ENCODE measurements at regions not wholly inside any gene's neighbourhood (a gene's known extent, or its start where the extent isn't known, plus 50 kb on each side); places are given as distances from the start of the nearest gene placed in this dataset.
A peak's percentile ranks its signal among the peaks of the same experiment; 100 is the strongest.

GRCh38 chr9:14994738-14995137, 84.5 kb upstream of the FREM1 start:
- Histone ChIP-seq H3K4me2 (ENCODE audit: low read length) (no peak overlapping the region), H3K27ac (no peak overlapping the region), H3K36me3 (ENCODE audit: control insufficient read depth, insufficient read depth, low read length) (no peaks in the 10 kb centered on the region), H2AFZ (no peak overlapping the region), H3K27me3 (ENCODE audit: control insufficient read depth, insufficient read depth, low read length) (no peaks in the 10 kb centered on the region), H3K9me3 (ENCODE audit: control insufficient read depth, low read length) (no peaks in the 10 kb centered on the region), H3K79me2 (no peaks in the 10 kb centered on the region), H3K9ac (no peak overlapping the region), H3K4me3 (ENCODE audit: low read depth, low read length) (no peak overlapping the region), H3K4me1 (no peaks in the 10 kb centered on the region)
- TF ChIP-seq CTCF (IDR thresholded peaks at IDR 0.05) = no peak

- peak overlapping the region; percentile 76 for H3K4me2 ChIP-seq (ENCODE audit: low read length)
- no peak overlapping the region for H2AFZ ChIP-seq
- H3K36me3 ChIP-seq (ENCODE audit: control insufficient read depth, insufficient read depth, low read length) = no peaks in the 10 kb centered on the region
- peak overlapping the region; percentile 61 for H3K4me3 ChIP-seq (ENCODE audit: low read depth, low read length)
- no peaks in the 10 kb centered on the region for H3K27me3 ChIP-seq (ENCODE audit: control insufficient read depth, insufficient read depth, low read length)
- no peak for TF ChIP-seq CTCF (IDR thresholded peaks at IDR 0.05)
- H3K9me3 ChIP-seq (ENCODE audit: control insufficient read depth, low read length) = no peaks in the 10 kb centered on the region
- H3K9ac ChIP-seq = no peak overlapping the region
- no peaks in the 10 kb centered on the region for H3K4me1 ChIP-seq
- no peaks in the 10 kb centered on the region for H3K79me2 ChIP-seq
- no peak overlapping the region for H3K27ac ChIP-seq
Observed at GRCh38 chr9:14993901-14994554, 83.8 kb upstream of the FREM1 start.

GRCh38 chr9:14993061-14993800, 83.0 kb upstream of the FREM1 start:
- no peak for TF ChIP-seq CTCF (IDR thresholded peaks at IDR 0.05)
- Histone ChIP-seq H3K27me3 (ENCODE audit: control insufficient read depth, insufficient read depth, low read length) (no peaks in the 10 kb centered on the region), H3K36me3 (ENCODE audit: control insufficient read depth, insufficient read depth, low read length) (no peaks in the 10 kb centered on the region), H3K27ac (no peak overlapping the region), H3K9ac (no peak overlapping the region), H2AFZ (no peak overlapping the region), H3K4me3 (ENCODE audit: low read depth, low read length) (peak overlapping the region; percentile 61), H3K4me1 (no peaks in the 10 kb centered on the region), H3K4me2 (ENCODE audit: low read length) (peak overlapping the region; percentile 76), H3K79me2 (no peaks in the 10 kb centered on the region), H3K9me3 (ENCODE audit: control insufficient read depth, low read length) (no peaks in the 10 kb centered on the region)

- Histone ChIP-seq H3K36me3 (ENCODE audit: control insufficient read depth, insufficient read depth, low read length) (no peaks in the 10 kb centered on the region), H2AFZ (no peak overlapping the region), H3K9me3 (ENCODE audit: control insufficient read depth, low read length) (no peaks in the 10 kb centered on the region), H3K27me3 (ENCODE audit: control insufficient read depth, insufficient read depth, low read length) (no peaks in the 10 kb centered on the region), H3K27ac (no peak overlapping the region), H3K9ac (no peak overlapping the region), H3K4me2 (ENCODE audit: low read length) (no peak overlapping the region), H3K79me2 (no peaks in the 10 kb centered on the region), H3K4me3 (ENCODE audit: low read depth, low read length) (no peak overlapping the region), H3K4me1 (no peaks in the 10 kb centered on the region)
- TF ChIP-seq CTCF (IDR thresholded peaks at IDR 0.05) = no peak
Observed at GRCh38 chr9:14992516-14992915, 82.3 kb upstream of the FREM1 start.

Measured in parathyroid adenoma (tissue), 2 donors.